SH-SY5Y (cell line): ENCODE measurements at regions not wholly inside any gene's neighbourhood (a gene's known extent, or its start where the extent isn't known, plus 50 kb on each side); places are given as distances from the start of the nearest gene placed in this dataset.

Source experiments
- GATA2 ChIP-seq: IDR thresholded peaks from 2 replicates; pipeline ENCODE4 v1.6.1; 2011; ENCODE audit warnings: mild to moderate bottlenecking, low read depth, low read length
- GATA3 ChIP-seq: IDR thresholded peaks from 2 replicates; pipeline ENCODE4 v1.6.1; 2011; ENCODE audit warnings: low read depth, mild to moderate bottlenecking, low read length, moderate library complexity

GRCh38 chr15:57832183-57832582 is 125.7 kb downstream of the POLR2M start:
- TF ChIP-seq GATA3: no peak
- no peak for TF ChIP-seq GATA2
